Activated CD4-positive, alpha-beta T cell treated with anti-CD3 and anti-CD28 coated beads for 4 hours (primary cell): ENCODE measurements at regions not wholly inside any gene's neighbourhood (a gene's known extent, or its start where the extent isn't known, plus 50 kb on each side); places are given as distances from the start of the nearest gene placed in this dataset.
"Not testable (repeated sequence)": the region's sequence is repeated elsewhere in the genome, so short reads cannot be mapped to it uniquely, and the experiment has no call there.

Experiments
- DNase-seq, 2 donors: peaks; one replicate each; pipeline ENCODE4 v3.0.0-alpha.2; 2020

DNA sequence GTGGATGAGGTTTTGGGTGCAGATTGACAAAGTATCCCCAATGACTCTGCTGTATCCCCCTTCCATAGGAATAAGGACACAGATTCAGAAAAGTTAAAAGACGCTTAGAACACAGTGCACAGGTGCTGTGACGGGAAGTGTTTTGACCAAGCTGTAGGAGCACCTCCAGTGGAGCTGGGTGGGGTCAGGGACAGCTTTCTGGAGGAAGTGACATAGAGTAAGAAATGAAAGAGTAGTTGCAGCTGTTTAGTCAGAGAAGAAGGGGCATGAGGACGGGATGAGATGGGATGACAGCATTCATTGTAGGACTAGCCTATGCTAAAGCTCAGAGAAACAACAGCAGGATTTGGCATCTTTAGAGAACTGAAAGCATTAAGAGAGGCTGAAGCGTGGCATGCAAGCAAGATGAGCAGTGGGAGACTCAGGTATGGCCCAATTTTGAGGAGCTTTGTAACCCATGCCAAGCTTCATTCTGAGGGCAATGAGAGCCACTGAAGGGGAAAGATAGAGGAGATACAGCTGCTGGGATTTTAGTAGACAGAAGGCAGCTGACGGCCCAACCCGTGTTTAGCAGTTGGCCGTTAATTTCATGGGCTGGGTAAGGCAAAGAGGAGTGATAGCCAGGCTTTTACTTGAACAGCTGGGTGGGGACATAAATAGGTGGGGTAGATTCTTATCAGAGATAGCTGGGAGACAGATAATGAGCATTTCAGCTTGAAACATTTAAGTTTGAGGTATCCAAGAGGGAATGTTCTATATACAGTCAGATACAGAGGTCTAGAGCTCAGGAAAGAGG, 131.8 kb upstream of the KRAS start:
- DNase-seq: no peak

DNA sequence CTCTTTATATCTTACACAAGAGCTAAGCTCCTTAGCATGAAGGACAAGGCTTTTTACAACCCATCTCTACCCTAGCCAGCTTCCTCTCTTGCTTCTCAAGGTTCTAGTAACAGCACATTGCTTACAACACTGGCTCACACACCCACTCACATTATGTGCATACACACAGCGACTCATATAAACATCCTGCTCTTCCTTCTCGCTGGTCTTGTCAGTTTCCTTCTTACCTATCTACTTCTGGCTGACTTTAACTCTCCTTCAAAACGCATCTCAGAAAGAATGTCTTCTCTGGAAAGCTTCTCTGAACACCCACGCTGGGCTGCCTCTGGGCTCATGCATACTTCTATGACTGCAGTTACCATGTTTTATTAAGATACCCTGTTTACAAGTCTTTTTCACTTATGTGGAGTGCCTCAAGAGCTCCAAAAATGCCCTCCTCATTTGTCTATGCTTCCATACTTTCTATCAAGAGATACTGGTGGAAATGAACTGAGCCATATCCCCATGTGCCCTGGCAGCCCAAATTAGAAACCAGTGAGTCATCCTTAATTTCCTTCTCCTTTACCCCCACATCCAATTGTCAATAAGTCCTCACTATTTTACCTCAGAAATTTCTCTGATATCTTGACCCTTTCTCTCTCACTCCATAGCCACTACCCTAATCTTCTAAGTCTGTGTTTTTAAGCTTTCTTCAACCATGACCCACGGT, 126.9 kb upstream of the KRAS start:
- DNase-seq: peak; percentile 39

DNA sequence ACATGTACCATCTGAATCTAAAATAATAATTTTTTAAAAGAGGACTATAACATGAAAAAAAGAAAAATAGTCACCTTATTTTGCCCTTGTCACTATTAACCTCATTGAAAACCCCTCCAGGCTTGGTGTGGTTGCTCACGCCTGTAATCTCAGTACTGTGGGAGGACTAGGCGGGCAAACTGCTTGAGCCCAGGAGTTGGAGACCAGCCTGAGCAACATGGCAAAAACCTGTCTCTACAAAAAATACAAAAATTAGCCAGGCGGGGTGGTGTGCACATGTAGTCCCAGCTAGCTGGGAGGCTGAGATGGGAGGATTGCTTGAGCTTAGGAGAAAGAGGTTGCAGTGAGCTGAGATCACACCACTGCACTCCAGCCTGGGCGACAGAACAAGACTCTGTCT, 126.3 kb upstream of the KRAS start:
- no peak for DNase-seq

DNA sequence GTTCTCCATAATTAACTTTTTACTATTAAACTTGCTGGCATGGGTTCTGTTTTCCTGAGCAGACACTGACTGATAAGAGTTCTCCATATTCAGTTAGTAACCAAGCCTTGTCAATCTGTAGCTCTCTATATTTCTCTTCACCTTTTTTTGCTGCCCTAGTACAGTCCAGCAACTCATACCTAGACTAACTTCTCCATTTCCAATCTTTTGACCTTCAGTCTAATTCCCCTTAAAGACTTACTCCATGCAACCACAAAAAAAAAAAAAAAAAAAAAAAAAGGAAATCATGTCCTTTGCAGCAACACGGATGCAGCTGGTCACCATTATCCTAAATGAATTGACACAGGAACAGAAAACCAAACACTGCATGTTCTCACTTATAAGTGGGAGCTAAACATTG, 125.7 kb upstream of the KRAS start:
- DNase-seq: no peak

DNA sequence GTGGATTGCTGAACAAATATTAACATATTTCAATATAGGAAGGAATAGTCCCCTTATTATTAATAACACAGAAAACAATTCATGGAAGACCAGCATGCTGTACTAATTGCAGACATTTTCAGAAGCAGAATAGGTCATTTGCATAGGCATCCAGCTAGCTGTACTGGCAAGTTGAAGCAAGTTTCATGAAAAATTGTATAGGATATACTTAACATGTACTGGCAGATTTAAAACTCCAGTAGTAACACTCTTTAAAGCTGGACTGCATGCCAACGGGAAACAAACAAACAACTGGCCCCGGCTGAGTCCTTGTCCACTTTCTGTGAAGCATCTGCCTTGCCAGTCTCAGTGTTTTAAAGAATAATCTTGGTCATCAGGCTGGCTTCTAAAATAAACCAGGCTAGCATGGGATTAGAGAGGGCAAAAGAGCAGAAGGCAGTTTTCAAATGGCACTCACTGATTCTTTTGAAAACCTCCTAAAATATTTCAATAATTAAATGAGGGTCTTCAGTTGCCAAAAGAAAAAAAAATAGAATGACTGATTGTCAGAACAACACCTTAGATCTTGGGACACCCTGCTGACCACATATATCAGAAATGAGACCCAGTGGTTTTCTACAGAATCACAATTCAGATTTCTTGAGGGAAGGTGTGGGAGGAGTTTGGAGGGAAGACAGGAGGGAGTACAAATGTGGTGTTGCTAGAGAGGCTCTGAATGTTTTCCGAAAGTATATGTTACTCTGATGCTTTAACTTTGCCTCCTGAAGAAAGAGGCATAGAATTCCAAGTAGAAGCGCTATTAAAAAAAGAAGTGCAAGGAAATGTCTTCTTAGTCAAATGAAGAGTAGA, 122.5 kb upstream of the KRAS start:
- DNase-seq: no peak

DNA sequence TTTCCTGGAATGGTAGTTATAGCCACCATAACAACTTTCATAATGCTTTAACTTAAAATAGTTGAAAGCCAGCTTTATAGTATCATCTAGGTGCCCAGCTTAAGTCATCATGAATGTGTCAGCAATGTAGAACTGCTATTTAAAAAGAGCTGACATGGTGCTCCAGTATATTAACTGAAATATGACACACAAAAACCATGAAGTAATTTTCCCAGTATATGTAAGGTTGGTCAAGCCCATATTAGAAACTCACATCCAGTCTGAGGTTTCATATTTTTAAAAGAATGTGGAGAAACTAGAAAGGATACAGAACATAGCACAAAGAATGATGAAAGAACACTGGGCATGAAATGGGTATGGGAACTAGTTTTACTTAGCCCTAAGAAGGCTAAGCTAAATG, 121.3 kb upstream of the KRAS start:
- no peak for DNase-seq

- DNase-seq: no peak
These were observed 117.8 kb upstream of the KRAS start for GRCh38 chr12:25368557-25368956.

GRCh38 chr12:25366122-25366521, 115.4 kb upstream of the KRAS start:
- DNase-seq: no peak

DNA sequence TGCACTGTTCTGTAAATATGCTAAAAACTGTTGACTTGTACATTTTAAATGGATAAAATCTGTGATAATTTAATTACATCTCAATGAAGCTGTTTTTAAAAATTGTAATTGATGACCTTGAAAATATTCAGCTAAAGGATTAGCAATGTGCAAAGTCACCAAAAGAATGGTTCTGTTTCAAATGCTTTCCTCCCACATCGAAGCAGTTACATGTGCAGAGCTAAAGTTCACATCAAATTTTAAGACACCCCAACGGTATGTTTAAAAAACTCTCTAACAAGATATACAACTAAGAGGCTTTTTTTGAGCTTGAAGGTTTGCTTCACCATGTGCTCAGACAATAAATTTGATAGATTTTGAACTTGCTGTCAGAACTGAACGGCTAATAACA, 114.6 kb upstream of the KRAS start:
- DNase-seq: no peak

GRCh38 chr12:25364529-25365339, 114.0 kb upstream of the KRAS start:
- DNase-seq: no peak

DNA sequence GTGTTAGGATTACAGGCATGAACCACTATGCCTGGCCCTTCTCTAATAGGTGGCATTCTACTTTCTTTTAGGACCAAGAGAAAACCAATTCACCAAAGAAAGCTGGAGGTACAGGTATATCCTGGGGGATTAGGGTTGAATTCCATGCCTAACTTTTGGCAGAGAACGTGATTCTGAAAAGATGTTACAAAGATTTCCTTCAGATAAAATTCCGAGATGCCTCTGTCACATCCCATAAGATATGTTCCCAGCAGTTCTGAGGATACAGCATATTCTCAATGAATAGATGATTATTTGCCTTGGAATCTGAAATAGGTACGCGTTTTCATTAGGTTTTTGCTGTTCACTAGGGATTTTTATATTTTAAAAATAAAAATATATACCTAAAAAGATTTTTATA, 111.9 kb upstream of the KRAS start:
- no peak for DNase-seq

DNA sequence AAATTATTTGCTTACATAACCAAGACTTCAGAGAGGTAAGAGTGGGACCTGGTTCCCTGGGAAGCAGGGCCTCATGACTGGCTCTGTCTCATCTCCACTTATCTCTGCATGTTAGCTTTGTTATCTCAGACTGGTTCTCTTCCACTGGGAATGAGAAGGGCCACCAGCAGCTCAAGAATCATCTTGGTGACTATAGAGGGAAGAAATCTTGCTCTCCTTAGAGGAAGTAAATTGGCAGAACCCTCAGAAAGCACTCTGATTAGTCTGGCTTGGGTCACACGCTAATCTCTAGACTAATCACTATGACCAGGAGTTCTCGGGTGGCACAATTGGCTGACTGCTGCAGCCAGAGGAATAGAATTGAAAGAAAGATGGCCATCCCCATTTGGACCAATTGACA, 110.8 kb upstream of the KRAS start:
- DNase-seq: no peak

GRCh38 chr12:25357595-25357994, 106.9 kb upstream of the KRAS start:
- no peak for DNase-seq

GRCh38 chr12:25352942-25353341, 102.2 kb upstream of the KRAS start:
- not testable (repeated sequence) for DNase-seq

DNA sequence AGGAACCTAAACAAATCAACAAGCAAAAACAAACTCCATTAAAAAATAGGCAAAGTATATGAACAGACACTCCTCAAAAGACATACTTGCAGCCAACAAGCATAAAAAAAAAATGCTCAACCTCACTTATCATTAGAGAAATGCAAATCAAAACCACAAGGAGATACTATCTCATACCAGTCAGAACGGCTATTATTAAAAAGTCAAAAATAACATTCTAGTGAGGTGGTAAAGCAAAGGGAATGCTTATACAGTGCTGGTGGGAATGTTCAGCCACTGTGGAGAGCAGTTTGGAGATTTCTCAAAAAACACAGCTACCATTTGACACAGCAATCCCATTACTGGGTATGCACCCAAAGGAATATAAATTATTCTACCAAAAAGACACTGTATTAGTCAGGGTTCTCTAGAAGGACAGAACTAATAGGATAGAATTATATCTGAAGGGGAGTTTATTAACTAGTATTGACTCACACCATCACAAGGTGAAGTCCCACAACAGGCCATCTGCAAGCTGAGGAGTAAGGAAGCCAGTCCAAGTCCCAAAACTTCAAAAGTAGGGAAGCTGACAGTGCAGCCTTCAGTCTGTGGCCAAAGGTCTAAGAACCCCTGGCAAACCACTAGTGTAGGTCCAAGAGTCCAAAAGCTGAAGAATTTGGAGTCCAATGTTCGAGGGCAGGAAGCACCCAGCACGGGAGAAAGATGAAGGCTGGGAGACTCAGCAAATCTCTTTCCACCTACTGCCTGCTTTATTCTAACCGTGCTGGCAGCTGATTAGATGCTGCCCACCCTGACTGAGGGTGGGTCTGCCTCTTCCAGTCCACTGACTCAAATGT, 101.6 kb upstream of the KRAS start:
- DNase-seq: no peak

- no peak for DNase-seq
These were observed 97.8 kb upstream of the KRAS start for GRCh38 chr12:25348593-25348895.

GRCh38 chr12:25347716-25348592, 97.2 kb upstream of the KRAS start:
- no peak for DNase-seq

- not testable (repeated sequence) for DNase-seq
These were observed 91.1 kb upstream of the KRAS start for GRCh38 chr12:25341877-25342276.

DNA sequence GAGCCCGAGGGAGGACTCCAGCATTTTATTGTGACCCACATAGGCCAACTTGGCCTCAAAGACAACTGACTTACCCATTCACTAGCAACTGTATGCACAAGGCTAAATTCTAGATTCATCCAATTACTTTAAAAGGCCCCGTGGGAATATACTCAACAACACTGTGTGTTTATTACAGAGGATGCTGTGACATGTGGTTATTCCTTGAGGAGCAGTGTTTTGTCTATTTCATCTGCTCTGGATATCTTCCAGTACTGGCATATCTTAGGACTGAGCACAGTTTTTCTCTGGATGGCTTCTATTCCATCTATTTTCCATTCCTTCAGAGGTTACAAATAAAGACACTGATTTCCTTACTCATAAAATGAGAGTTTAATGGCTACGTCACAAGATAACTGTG, 87.2 kb upstream of the KRAS start:
- no peak for DNase-seq

DNA sequence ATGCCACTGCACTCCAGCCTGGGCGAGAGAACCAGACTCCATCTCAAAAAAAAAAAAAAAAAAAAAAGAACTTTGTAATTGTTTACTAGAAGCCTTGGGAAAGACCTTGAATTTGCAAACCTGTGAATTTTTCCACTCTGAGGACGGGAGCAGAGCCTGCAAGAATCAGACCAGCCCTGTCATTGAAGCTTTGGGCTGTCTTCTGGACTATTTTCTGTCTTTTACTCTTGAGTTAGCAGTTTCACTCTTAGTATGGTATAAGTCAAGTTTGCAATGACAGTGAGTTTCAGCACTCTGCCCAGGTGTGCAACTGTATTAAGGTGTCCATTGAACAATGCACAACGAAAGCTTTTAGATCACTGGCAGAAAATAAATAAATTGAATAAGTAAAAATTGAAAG, 81.4 kb upstream of the KRAS start:
- no peak for DNase-seq
